ENCODE measurements at regions not wholly inside any gene's neighbourhood (a gene's known extent, or its start where the extent isn't known, plus 50 kb on each side); places are given as distances from the start of the nearest gene placed in this dataset.

DNA sequence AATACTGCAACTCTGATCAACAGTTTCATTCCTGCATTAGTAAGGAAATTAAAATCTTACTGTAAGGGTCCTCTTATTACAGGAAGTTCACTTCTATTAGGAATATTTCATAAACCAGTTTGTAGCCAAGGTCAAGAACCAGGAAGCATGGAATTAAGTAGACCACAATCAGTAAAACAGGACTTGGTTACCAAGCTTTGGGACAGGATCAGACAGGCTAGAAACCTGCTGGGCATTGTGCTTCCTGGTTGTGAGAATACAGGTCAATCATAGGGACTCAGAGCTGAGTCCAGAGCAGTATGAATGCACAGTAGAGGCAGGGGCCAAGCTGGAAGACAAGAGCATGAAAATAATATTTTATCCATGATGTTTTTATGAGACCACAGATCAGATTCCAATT is 248.0 kb downstream of the IKZF2 start:
- Mint-ChIP-seq H3K27me3 (ENCODE audit: unreplicated experiment) (no peaks in the 10 kb centered on the region), H3K9me3 (ENCODE audit: unreplicated experiment) (no peaks in the 10 kb centered on the region), H3K4me1 (ENCODE audit: unreplicated experiment) (no peaks in the 10 kb centered on the region), H3K27ac (ENCODE audit: unreplicated experiment) (no peak overlapping the region), H3K4me3 (ENCODE audit: unreplicated experiment) (no peak overlapping the region), H3K36me3 (ENCODE audit: unreplicated experiment) (no peaks in the 10 kb centered on the region)
- DNase-seq (ENCODE audit: extremely low spot score, unreplicated experiment), result no peak
- TF ChIP-seq, protein P1, sequence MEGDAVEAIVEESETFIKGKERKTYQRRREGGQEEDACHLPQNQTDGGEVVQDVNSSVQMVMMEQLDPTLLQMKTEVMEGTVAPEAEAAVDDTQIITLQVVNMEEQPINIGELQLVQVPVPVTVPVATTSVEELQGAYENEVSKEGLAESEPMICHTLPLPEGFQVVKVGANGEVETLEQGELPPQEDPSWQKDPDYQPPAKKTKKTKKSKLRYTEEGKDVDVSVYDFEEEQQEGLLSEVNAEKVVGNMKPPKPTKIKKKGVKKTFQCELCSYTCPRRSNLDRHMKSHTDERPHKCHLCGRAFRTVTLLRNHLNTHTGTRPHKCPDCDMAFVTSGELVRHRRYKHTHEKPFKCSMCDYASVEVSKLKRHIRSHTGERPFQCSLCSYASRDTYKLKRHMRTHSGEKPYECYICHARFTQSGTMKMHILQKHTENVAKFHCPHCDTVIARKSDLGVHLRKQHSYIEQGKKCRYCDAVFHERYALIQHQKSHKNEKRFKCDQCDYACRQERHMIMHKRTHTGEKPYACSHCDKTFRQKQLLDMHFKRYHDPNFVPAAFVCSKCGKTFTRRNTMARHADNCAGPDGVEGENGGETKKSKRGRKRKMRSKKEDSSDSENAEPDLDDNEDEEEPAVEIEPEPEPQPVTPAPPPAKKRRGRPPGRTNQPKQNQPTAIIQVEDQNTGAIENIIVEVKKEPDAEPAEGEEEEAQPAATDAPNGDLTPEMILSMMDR (IDR thresholded peaks at IDR 0.05), result no peak

GRCh38 chr2:212902421-212902820 is 249.0 kb downstream of the IKZF2 start:
- Mint-ChIP-seq H3K4me3 (ENCODE audit: unreplicated experiment) (no peak overlapping the region), H3K9me3 (ENCODE audit: unreplicated experiment) (no peaks in the 10 kb centered on the region), H3K4me1 (ENCODE audit: unreplicated experiment) (no peaks in the 10 kb centered on the region), H3K36me3 (ENCODE audit: unreplicated experiment) (no peaks in the 10 kb centered on the region), H3K27ac (ENCODE audit: unreplicated experiment) (no peak overlapping the region), H3K27me3 (ENCODE audit: unreplicated experiment) (no peaks in the 10 kb centered on the region)
- no peak for DNase-seq (ENCODE audit: extremely low spot score, unreplicated experiment)
- TF ChIP-seq, protein P1 (IDR thresholded peaks at IDR 0.05), result no peak

- no peaks in the 10 kb centered on the region for H3K36me3 Mint-ChIP-seq (ENCODE audit: unreplicated experiment)
- H3K4me3 Mint-ChIP-seq (ENCODE audit: unreplicated experiment), result no peak overlapping the region
- H3K27me3 Mint-ChIP-seq (ENCODE audit: unreplicated experiment), result no peaks in the 10 kb centered on the region
- H3K4me1 Mint-ChIP-seq (ENCODE audit: unreplicated experiment), result no peaks in the 10 kb centered on the region
- no peak overlapping the region for H3K27ac Mint-ChIP-seq (ENCODE audit: unreplicated experiment)
- TF ChIP-seq, protein P1 (IDR thresholded peaks at IDR 0.05), result no peak
- no peaks in the 10 kb centered on the region for H3K9me3 Mint-ChIP-seq (ENCODE audit: unreplicated experiment)
- DNase-seq (ENCODE audit: extremely low spot score, unreplicated experiment), result no peak
These were observed 249.7 kb downstream of the IKZF2 start for GRCh38 chr2:212901604-212902275.

- no peaks in the 10 kb centered on the region for H3K27me3 Mint-ChIP-seq (ENCODE audit: unreplicated experiment)
- H3K4me3 Mint-ChIP-seq (ENCODE audit: unreplicated experiment), result no peak overlapping the region
- DNase-seq (ENCODE audit: extremely low spot score, unreplicated experiment), result no peak
- H3K4me1 Mint-ChIP-seq (ENCODE audit: unreplicated experiment), result no peaks in the 10 kb centered on the region
- H3K9me3 Mint-ChIP-seq (ENCODE audit: unreplicated experiment), result no peaks in the 10 kb centered on the region
- H3K27ac Mint-ChIP-seq (ENCODE audit: unreplicated experiment), result no peak overlapping the region
- no peaks in the 10 kb centered on the region for H3K36me3 Mint-ChIP-seq (ENCODE audit: unreplicated experiment)
- TF ChIP-seq, protein P1 (IDR thresholded peaks at IDR 0.05), result no peak
These were observed 250.7 kb downstream of the IKZF2 start for GRCh38 chr2:212900715-212901114.

GRCh38 chr2:212898011-212898410 is 253.4 kb downstream of the IKZF2 start:
- Mint-ChIP-seq H3K9me3 (ENCODE audit: unreplicated experiment) (no peaks in the 10 kb centered on the region), H3K4me1 (ENCODE audit: unreplicated experiment) (no peaks in the 10 kb centered on the region), H3K4me3 (ENCODE audit: unreplicated experiment) (no peak overlapping the region), H3K27me3 (ENCODE audit: unreplicated experiment) (no peaks in the 10 kb centered on the region), H3K27ac (ENCODE audit: unreplicated experiment) (no peak overlapping the region), H3K36me3 (ENCODE audit: unreplicated experiment) (no peaks in the 10 kb centered on the region)
- TF ChIP-seq, protein P1 (IDR thresholded peaks at IDR 0.05), result no peak
- DNase-seq (ENCODE audit: extremely low spot score, unreplicated experiment), result no peak
